HUES48 (cell line): ENCODE measurements at regions not wholly inside any gene's neighbourhood (a gene's known extent, or its start where the extent isn't known, plus 50 kb on each side); places are given as distances from the start of the nearest gene placed in this dataset.

Experiments used
- H3K27ac ChIP-seq: one replicate; pipeline ENCODE4 v1.7.0; 2013; ENCODE audit warnings: low read depth, low read length, inconsistent platforms
- H3K27me3 ChIP-seq: 2 replicates; pipeline ENCODE4 v1.6.1; 2013; ENCODE audit warnings: mild to moderate bottlenecking, low read length; ENCODE audit not compliant: control insufficient read depth, insufficient read depth
- H3K36me3 ChIP-seq: 2 replicates; pipeline ENCODE4 v1.6.1; 2013; ENCODE audit warnings: low read length; ENCODE audit not compliant: control insufficient read depth, insufficient read depth
- H3K4me1 ChIP-seq: 2 replicates; pipeline ENCODE4 v1.6.1; 2013; ENCODE audit warnings: mild to moderate bottlenecking, low read length; ENCODE audit not compliant: control insufficient read depth, insufficient read depth
- H3K4me3 ChIP-seq: 2 replicates; pipeline ENCODE4 v1.5.1; 2013; ENCODE audit warnings: mild to moderate bottlenecking, low read depth, low read length
- H3K9ac ChIP-seq: 2 replicates; pipeline ENCODE4 v1.6.1; 2013; ENCODE audit warnings: mild to moderate bottlenecking, low read depth, low read length, moderate library complexity
- H3K9me3 ChIP-seq: 2 replicates; pipeline ENCODE4 v1.6.1; 2013; ENCODE audit warnings: low read length; ENCODE audit not compliant: control insufficient read depth, insufficient read depth

DNA sequence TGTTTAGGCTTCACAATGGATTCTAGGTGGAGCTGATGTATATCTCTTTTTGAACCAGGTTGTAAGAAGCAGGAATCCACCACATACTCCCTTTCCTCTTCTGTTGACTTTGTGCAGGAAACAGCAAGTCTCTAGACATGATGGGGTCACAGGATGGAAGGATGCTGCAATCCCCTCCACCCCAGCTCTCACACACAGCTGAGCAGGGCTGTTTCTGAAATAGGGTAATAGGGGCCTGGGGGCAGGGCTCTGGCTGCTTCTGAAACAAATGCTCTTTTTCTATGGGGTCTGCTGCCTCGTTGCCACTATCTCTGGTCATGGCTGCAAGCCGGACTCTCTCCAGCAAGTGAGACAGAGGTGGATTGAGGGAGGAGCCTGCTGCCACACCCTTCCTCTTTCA lies 148.9 kb downstream of the SOX11 start:
- Histone ChIP-seq H3K27ac (no peak overlapping the region), H3K9me3 (no peaks in the 10 kb centered on the region), H3K4me3 (no peak overlapping the region), H3K36me3 (no peaks in the 10 kb centered on the region), H3K27me3 (no peaks in the 10 kb centered on the region), H3K4me1 (no peaks in the 10 kb centered on the region), H3K9ac (no peak overlapping the region)

DNA sequence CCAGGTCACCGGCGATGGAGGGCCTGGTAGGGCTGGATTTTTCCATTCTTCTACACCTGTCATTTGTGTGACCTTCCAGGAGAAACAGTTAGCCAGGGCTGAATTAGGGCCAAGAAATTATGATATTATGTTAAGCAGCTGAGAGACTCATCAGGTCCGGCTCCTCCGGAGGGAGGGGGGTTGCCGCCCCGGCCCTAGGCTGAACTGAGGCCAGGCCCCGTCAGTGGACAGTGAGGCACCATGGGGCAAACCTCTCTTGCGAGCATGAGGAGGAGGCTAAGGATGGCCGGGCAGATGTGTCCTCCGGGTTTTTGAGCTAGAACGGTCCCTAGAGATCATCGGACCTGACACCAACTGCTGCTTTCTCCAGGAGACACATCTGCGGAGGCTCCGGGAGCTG lies 150.1 kb downstream of the SOX11 start:
- H3K9me3 ChIP-seq: no peaks in the 10 kb centered on the region
- H3K27me3 ChIP-seq: no peaks in the 10 kb centered on the region
- no peaks in the 10 kb centered on the region for H3K36me3 ChIP-seq
- no peak overlapping the region for H3K4me3 ChIP-seq
- H3K4me1 ChIP-seq: no peaks in the 10 kb centered on the region
- no peak overlapping the region for H3K27ac ChIP-seq
- no peak overlapping the region for H3K9ac ChIP-seq

DNA sequence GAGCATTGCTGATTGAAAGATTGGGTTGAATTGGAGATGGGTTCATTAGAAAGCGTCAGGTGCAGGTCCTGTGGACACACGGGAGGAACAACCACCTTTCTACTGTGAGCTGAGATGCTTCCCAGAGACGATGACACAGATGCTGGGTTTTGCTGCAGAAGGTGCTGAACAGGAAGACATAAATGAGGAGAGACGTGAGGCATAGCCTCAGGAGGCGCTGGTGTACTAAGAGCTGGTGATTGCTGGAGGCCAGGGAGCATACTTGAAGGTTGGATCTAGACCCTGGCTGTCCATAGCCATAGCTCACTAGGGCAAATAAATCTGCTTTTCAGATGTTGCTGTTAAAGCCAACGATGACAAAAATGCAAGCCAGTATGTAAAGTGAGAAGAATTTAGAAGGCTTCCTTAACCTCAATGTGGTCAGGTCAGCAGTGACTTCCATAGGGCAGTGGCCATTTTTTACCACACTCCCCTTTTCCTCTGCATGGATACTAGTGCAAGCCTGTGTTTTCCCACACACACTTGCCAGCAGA lies 153.7 kb downstream of the SOX11 start:
- Histone ChIP-seq H3K27ac (no peak overlapping the region), H3K36me3 (no peaks in the 10 kb centered on the region)

DNA sequence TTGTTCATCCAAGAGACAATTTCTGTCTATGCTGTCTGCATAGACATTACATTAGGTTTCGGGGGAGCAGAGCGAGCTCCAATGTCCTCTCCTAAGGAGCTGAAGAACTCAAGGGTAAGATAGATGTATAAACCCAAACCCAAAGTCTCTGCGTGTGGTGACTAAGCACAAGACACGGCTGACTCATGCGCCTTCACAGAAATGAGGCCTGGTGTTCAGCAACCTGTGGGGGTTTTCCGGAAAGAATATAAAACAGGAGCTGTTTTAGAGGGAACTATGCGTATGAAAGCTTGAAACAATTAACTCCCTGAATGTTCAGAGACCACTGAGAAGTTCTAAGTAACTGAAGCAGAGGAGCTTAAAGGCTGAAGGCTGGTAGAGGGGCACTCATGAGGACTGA lies 154.7 kb downstream of the SOX11 start:
- Histone ChIP-seq H3K27me3 (no peaks in the 10 kb centered on the region), H3K9ac (no peak overlapping the region), H3K4me1 (no peaks in the 10 kb centered on the region), H3K4me3 (no peak overlapping the region), H3K9me3 (no peaks in the 10 kb centered on the region), H3K27ac (no peak overlapping the region), H3K36me3 (no peaks in the 10 kb centered on the region)

More for the DNA sequence above, 153.7 kb downstream of the SOX11 start:
- H3K9me3 ChIP-seq: no peaks in the 10 kb centered on the region
- no peak overlapping the region for H3K9ac ChIP-seq
- H3K4me3 ChIP-seq: no peak overlapping the region
- no peaks in the 10 kb centered on the region for H3K4me1 ChIP-seq
- H3K27me3 ChIP-seq: no peaks in the 10 kb centered on the region

DNA sequence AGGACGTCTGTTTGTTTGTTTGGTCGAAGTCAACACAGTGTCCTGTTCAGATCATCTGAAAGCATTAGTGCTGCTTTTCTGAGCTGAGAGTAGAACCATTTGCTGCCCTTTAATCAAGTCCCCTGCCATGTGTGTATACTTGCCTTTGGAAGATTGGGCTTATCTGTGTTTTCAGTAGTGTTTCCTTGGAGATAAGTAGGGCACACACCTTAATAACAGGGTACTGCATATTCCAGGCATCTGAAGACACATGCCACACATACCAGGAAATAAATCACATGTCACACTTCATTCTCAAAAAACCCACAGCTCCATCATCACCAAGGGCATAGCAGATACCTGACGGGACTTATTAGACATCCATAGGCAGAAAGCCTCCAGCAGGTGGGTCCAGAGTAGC lies 157.4 kb downstream of the SOX11 start:
- Histone ChIP-seq H3K36me3 (no peaks in the 10 kb centered on the region), H3K9ac (no peak overlapping the region), H3K4me1 (no peaks in the 10 kb centered on the region), H3K27me3 (no peaks in the 10 kb centered on the region), H3K4me3 (no peak overlapping the region), H3K9me3 (no peaks in the 10 kb centered on the region), H3K27ac (no peak overlapping the region)

DNA sequence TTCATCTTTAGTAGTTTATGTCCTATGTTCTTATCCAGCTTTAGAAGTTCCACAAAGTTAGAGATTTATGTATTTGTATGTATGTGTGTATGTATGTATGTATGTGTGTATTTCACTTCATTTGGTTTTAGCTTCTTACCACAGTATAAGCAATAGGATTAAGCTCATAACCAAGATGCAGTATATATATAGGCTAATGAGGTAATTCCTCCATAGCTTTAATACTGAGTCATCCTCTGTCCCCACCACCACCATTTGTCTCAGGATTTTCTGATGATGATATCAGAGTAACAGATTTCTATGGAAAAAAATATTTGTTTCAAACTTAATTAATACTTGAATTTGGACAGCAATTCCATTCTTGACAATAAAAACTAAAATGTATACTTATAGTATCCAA lies 159.2 kb downstream of the SOX11 start:
- Histone ChIP-seq H3K4me3 (no peak overlapping the region), H3K27me3 (no peaks in the 10 kb centered on the region), H3K9ac (no peak overlapping the region), H3K27ac (no peak overlapping the region), H3K4me1 (no peaks in the 10 kb centered on the region), H3K36me3 (no peaks in the 10 kb centered on the region), H3K9me3 (no peaks in the 10 kb centered on the region)

DNA sequence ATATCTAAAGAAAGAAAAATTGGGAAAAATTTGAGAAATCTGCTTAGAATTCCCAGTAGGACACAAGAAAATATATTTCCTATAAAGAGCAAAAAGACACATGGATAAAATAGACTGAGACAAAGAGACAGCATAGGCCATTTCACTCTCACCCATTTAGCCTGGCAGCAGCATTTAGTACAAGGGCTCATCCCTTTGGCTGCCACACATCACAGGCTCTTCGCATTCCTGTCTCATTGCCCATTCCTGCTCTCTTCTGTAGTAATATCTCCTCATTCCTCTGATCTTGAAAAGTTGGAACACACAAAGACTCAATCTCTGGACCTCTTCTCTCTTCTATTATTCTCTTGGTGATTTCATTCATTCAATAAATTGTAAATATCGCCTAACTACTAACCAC lies 162.6 kb downstream of the SOX11 start:
- Histone ChIP-seq H3K4me3 (no peak overlapping the region), H3K9me3 (no peaks in the 10 kb centered on the region), H3K27ac (no peak overlapping the region), H3K36me3 (no peaks in the 10 kb centered on the region), H3K9ac (no peak overlapping the region), H3K4me1 (no peaks in the 10 kb centered on the region), H3K27me3 (no peaks in the 10 kb centered on the region)

DNA sequence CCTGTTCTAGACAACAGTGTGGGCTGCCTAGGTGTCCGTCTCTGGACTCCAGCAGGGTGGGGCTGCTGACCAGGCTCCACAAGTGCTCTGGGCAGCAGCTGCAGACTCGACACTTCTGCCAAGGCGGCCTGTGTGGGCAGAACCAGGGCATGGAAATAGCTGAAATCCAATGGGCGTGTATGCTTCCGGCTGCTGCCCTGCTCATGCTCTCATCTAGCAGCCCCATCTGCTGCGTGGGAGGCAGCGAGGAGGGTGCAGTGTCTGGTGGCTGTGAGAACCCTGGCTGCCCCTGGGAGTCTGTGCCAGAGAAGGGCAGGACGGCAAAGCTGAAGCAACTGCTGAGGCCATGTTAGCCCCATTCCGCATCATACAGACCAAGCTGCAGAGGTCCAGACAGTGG lies 174.9 kb downstream of the SOX11 start:
- Histone ChIP-seq H3K9ac (no peak overlapping the region), H3K27me3 (no peaks in the 10 kb centered on the region; the same call in 1 of the 2 replicates), H3K9me3 (no peaks in the 10 kb centered on the region), H3K27ac (no peak overlapping the region), H3K36me3 (no peaks in the 10 kb centered on the region), H3K4me3 (no peak overlapping the region), H3K4me1 (no peaks in the 10 kb centered on the region)

DNA sequence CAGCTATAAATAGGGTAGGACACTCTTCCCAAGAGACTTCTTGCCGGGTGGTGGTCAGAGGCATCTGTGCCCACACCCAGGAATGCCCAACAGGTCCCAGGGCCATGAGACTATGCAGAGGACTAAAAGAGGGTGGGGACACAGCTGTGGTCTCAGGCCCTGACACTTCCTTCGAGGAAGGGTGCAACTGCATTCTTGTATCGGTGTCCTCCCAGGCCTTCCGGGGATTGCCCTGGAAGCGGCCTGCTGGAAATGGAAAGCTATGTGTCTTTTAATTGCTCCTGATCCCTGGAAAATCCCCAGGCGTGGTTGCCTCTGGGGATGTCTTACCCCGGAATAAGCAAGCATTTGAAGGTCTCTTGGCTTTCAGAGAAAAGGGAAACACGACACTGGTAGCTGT lies 176.7 kb downstream of the SOX11 start:
- no peak overlapping the region for H3K27ac ChIP-seq
- H3K27me3 ChIP-seq: no peaks in the 10 kb centered on the region; the same call in 1 of the 2 replicates
- H3K9ac ChIP-seq: no peak overlapping the region
- no peaks in the 10 kb centered on the region for H3K9me3 ChIP-seq
- H3K36me3 ChIP-seq: no peaks in the 10 kb centered on the region
- H3K4me1 ChIP-seq: no peaks in the 10 kb centered on the region
- no peak overlapping the region for H3K4me3 ChIP-seq

DNA sequence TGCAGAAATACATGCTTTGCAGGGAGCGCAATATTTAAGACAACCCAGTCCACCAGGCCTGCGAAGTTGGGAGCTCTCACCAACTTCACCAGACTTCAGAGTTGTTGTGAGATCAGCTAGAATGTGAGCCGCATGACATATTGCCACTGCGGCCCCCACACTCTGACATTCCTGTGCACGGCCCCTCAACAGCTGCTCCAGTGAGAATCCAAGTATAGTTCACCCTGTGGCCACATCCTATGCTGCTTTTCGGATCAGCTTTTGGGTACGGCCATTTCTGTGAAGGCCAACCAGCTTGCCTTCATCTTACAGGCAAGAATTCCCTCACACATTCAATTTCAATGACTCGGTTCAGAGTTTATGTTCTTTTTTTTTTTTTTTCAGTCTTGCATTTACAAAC lies 177.8 kb downstream of the SOX11 start:
- Histone ChIP-seq H3K36me3 (no peaks in the 10 kb centered on the region), H3K4me1 (no peaks in the 10 kb centered on the region), H3K4me3 (no peak overlapping the region), H3K27me3 (no peaks in the 10 kb centered on the region; the same call in 1 of the 2 replicates), H3K9ac (no peak overlapping the region), H3K27ac (no peak overlapping the region), H3K9me3 (no peaks in the 10 kb centered on the region)

DNA sequence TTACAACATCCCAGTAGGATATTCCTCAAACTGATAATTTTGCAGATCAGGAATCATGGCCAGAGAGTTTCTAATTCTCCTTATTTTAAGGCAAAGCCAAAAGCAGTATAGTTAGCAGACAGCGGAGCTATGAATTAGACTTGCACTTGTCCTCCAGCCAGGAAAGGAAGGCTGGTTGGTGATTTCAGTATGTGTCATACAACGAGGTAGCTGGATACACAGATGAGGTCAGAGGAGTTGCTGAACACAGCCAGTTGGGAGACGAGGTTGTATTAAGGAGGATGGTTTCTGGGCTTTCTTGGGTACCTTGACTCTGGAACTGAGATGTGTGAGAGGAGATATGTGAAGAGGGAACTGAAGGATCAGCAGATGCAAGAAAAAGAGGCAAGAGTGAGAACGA lies 185.2 kb downstream of the SOX11 start:
- Histone ChIP-seq H3K4me1 (no peaks in the 10 kb centered on the region), H3K27me3 (no peaks in the 10 kb centered on the region), H3K9ac (no peak overlapping the region), H3K27ac (no peak overlapping the region), H3K9me3 (no peaks in the 10 kb centered on the region), H3K36me3 (no peaks in the 10 kb centered on the region), H3K4me3 (no peak overlapping the region)
